SK-N-SH treated with all-trans-retinoic acid at 6 μM for 48 hours (cell line): ENCODE measurements at regions not wholly inside any gene's neighbourhood (a gene's known extent, or its start where the extent isn't known, plus 50 kb on each side); places are given as distances from the start of the nearest gene placed in this dataset.

Experiments
- PPARA ChIP-seq: fragments of 250-450 bp; sonication (Bioruptor Pico); IDR thresholded peaks from 2 replicates; pipeline ENCODE4 v1.5.0; 2020; ENCODE audit warnings: mild to moderate bottlenecking, borderline replicate concordance
- ZFP3 ChIP-seq: fragments of 250-450 bp; sonication (Bioruptor Pico); IDR thresholded peaks from 2 replicates; pipeline ENCODE4 v1.5.0; 2020; ENCODE audit warnings: mild to moderate bottlenecking, moderate library complexity
- TF ChIP-seq, protein P1 (sequence below): fragments of 250-450 bp; sonication (Bioruptor Pico); IDR thresholded peaks from 2 replicates; pipeline ENCODE4 v1.8.0; 2020; ENCODE audit warnings: mild to moderate bottlenecking, moderate library complexity, borderline replicate concordance

DNA sequence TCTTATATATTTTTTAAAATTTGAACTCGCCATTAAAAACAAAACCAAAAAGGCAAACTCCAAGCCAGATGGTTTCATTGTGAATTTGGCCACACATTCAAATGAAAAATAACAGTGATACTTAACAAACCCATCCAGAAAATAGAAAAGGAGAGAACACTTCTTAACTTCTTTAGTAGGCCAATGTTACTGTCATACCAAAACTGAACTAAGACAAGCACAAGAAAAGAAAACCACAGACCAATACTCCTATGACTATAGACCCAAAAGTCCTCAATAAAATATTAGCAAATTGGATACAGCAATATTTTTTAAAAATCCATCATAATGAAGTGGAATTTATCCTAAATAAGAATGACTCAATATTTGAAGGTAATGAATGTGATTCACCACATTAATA lies 73.5 kb upstream of the ALDH1A3 start:
- TF ChIP-seq ZFP3 (CRISPR knock-in tag), result no peak
- TF ChIP-seq, protein P1, sequence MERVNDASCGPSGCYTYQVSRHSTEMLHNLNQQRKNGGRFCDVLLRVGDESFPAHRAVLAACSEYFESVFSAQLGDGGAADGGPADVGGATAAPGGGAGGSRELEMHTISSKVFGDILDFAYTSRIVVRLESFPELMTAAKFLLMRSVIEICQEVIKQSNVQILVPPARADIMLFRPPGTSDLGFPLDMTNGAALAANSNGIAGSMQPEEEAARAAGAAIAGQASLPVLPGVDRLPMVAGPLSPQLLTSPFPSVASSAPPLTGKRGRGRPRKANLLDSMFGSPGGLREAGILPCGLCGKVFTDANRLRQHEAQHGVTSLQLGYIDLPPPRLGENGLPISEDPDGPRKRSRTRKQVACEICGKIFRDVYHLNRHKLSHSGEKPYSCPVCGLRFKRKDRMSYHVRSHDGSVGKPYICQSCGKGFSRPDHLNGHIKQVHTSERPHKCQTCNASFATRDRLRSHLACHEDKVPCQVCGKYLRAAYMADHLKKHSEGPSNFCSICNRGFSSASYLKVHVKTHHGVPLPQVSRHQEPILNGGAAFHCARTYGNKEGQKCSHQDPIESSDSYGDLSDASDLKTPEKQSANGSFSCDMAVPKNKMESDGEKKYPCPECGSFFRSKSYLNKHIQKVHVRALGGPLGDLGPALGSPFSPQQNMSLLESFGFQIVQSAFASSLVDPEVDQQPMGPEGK, result no peak
- no peak for TF ChIP-seq PPARA
